H1 (cell line): ENCODE measurements at regions not wholly inside any gene's neighbourhood (a gene's known extent, or its start where the extent isn't known, plus 50 kb on each side); places are given as distances from the start of the nearest gene placed in this dataset.

Experiments
- CTCF ChIA-PET: fragments of 300-600 bp; sonication (Branson Sonifier 250); formaldehyde crosslinking; loops from one replicate; lab custom pipeline; 2021; ENCODE audit not compliant: partially characterized antibody; lab: Charles Lee
- POLR2A ChIA-PET: fragments of 300-600 bp; sonication (Branson Sonifier 250); formaldehyde crosslinking; loops from one replicate; lab custom pipeline; 2021; ENCODE audit warnings: inconsistent platforms; ENCODE audit not compliant: partially characterized antibody; lab: Charles Lee
- DNase-seq, 2 experiments: peaks; one replicate each; pipeline versions ENCODE4 v3.0.0 to v3.0.0-alpha.2; 2010 to 2022; ENCODE audit warnings: low spot score in 2 of 2, low read depth in 1 of 2, mixed read lengths in 1 of 2
- FAIRE-seq: peaks from 2 replicates; lab custom pipeline; 2011; peaks lifted over from hg19 to GRCh38; lab: Jason Lieb, UNC
- H2AFZ ChIP-seq: 2 replicates; pipeline ENCODE4 v1.8.1; 2012; ENCODE audit warnings: low read length, inconsistent platforms
- H2AK5ac ChIP-seq: 2 replicates; pipeline ENCODE4 v1.6.1; 2013; ENCODE audit warnings: low read depth, low read length
- H2BK120ac ChIP-seq: replicated peaks from 2 replicates; pipeline ENCODE3; 2013; ENCODE audit warnings: low read depth, low read length, inconsistent platforms
- H2BK12ac ChIP-seq: 2 replicates; pipeline ENCODE4 v1.6.1; 2013; ENCODE audit warnings: low read depth, low read length
- H2BK15ac ChIP-seq: 2 replicates; pipeline ENCODE4 v1.6.1; 2013; ENCODE audit warnings: low read length
- H2BK20ac ChIP-seq: 2 replicates; pipeline ENCODE4 v1.6.1; 2013; ENCODE audit warnings: low read length
- H2BK5ac ChIP-seq: 2 replicates; pipeline ENCODE4 v1.6.1; 2013; ENCODE audit warnings: low read depth, low read length
- H3K14ac ChIP-seq: 2 replicates; pipeline ENCODE4 v1.6.1; 2013; ENCODE audit warnings: inconsistent platforms; ENCODE audit not compliant: insufficient read length
- H3K18ac ChIP-seq: 2 replicates; pipeline ENCODE4 v1.6.1; 2013; ENCODE audit warnings: low read length; ENCODE audit errors: extremely low read depth
- H3K23ac ChIP-seq: 2 replicates; pipeline ENCODE4 v1.6.1; 2013; ENCODE audit warnings: inconsistent platforms; ENCODE audit not compliant: insufficient read length
- H3K23me2 ChIP-seq: 2 replicates; pipeline ENCODE4 v1.6.1; 2013; ENCODE audit warnings: low read depth, low read length
- H3K27ac ChIP-seq: 2 replicates; pipeline ENCODE4 v1.6.1; 2011; ENCODE audit warnings: low read depth, low read length, inconsistent platforms
- H3K27me3 ChIP-seq, 4 experiments: replicated peaks in 1 of 4; 1 replicate in 1 of 4; 2 replicates in 3 of 4; pipeline versions ENCODE4 v1.6.1 to v1.8.1; 2011 to 2013; ENCODE audit warnings: low read length in 3 of 4, mild to moderate bottlenecking in 3 of 4, inconsistent platforms in 2 of 4, mixed read lengths in 2 of 4, moderate library complexity in 1 of 4; ENCODE audit not compliant: control insufficient read depth in 3 of 4, insufficient read depth in 3 of 4; ENCODE audit errors: extremely low read depth in 1 of 4
- H3K36me3 ChIP-seq, 4 experiments: 2 replicates each; pipeline versions ENCODE4 v1.6.1 to v1.8.1; 2011 to 2013; ENCODE audit warnings: mild to moderate bottlenecking in 4 of 4, low read length in 3 of 4, moderate library complexity in 2 of 4, control low read depth in 1 of 4, inconsistent platforms in 1 of 4; ENCODE audit not compliant: insufficient read depth in 4 of 4, control insufficient read depth in 2 of 4
- H3K4ac ChIP-seq: replicated peaks from 2 replicates; pipeline ENCODE3; 2013; ENCODE audit warnings: low read length, low read depth, mixed read lengths, inconsistent platforms; ENCODE audit not compliant: insufficient read length
- H3K4me1 ChIP-seq, 4 experiments: replicated peaks in 1 of 4; 1 replicate in 1 of 4; 2 replicates in 3 of 4; pipeline versions ENCODE4 v1.6.1 to v1.8.1; 2011 to 2013; ENCODE audit warnings: low read length in 3 of 4, inconsistent platforms in 2 of 4, mixed read lengths in 1 of 4; ENCODE audit not compliant: insufficient read depth in 4 of 4, control insufficient read depth in 3 of 4
- H3K4me2 ChIP-seq, 2 experiments: 2 replicates each; pipeline versions ENCODE4 v1.6.1 to v1.8.1; 2011 to 2013; ENCODE audit warnings: low read depth in 2 of 2, low read length in 2 of 2, control low read depth in 1 of 2, inconsistent platforms in 1 of 2, mild to moderate bottlenecking in 1 of 2; ENCODE audit not compliant: insufficient read depth in 1 of 2
- H3K4me3 ChIP-seq, 4 experiments: fragments of 200-600, 300-600 bp in 1 of 4; sonication (generic), shearing (Covaris generic), sonication (Bioruptor Twin) in 1 of 4; 2 replicates each; pipeline versions ENCODE4 v1.5.1 to v1.8.1; 2011 to 2016; ENCODE audit warnings: low read length in 4 of 4, low read depth in 3 of 4, control low read depth in 2 of 4, inconsistent platforms in 2 of 4, mild to moderate bottlenecking in 2 of 4, mixed read lengths in 1 of 4, moderate library complexity in 1 of 4; ENCODE audit not compliant: insufficient read depth in 2 of 4; ENCODE audit errors: extremely low read depth in 1 of 4
- H3K56ac ChIP-seq: replicated peaks from 2 replicates; pipeline ENCODE3; 2013; ENCODE audit warnings: low read depth, mild to moderate bottlenecking, mixed read lengths, low read length, inconsistent platforms; ENCODE audit not compliant: insufficient read length
- H3K79me1 ChIP-seq: 2 replicates; pipeline ENCODE4 v1.6.1; 2013; ENCODE audit warnings: low read depth, low read length, control low read depth
- H3K79me2 ChIP-seq, 2 experiments: 2 replicates each; pipeline versions ENCODE4 v1.6.1 to v1.8.1; 2012 to 2013; ENCODE audit warnings: low read length in 2 of 2, mild to moderate bottlenecking in 2 of 2, inconsistent platforms in 1 of 2; ENCODE audit not compliant: insufficient read depth in 2 of 2, control insufficient read depth in 1 of 2
- H3K9ac ChIP-seq, 4 experiments: replicated peaks in 1 of 4; 1 replicate in 1 of 4; 2 replicates in 3 of 4; pipeline versions ENCODE4 v1.6.1 to v1.8.1; 2011 to 2013; ENCODE audit warnings: low read depth in 3 of 4, low read length in 3 of 4, control low read depth in 2 of 4, mild to moderate bottlenecking in 2 of 4, moderate library complexity in 2 of 4, inconsistent platforms in 1 of 4; ENCODE audit errors: extremely low read depth in 1 of 4
- H3K9me3 ChIP-seq, 2 experiments: 2 replicates each; pipeline versions ENCODE4 v1.6.1 to v1.8.1; 2012 to 2013; ENCODE audit warnings: mild to moderate bottlenecking in 2 of 2, moderate library complexity in 2 of 2, control low read depth in 1 of 2, inconsistent platforms in 1 of 2, low read depth in 1 of 2, low read length in 1 of 2, mixed read lengths in 1 of 2; ENCODE audit not compliant: insufficient read depth in 2 of 2
- H4K20me1 ChIP-seq, 2 experiments: replicated peaks in 1 of 2; 2 replicates each; pipeline versions ENCODE3 to v1.8.1; 2011 to 2013; ENCODE audit warnings: inconsistent platforms in 2 of 2, low read length in 2 of 2, mild to moderate bottlenecking in 1 of 2; ENCODE audit not compliant: insufficient read depth in 2 of 2, control insufficient read depth in 1 of 2
- H4K5ac ChIP-seq: 2 replicates; pipeline ENCODE4 v1.6.1; 2013; ENCODE audit warnings: low read length, low read depth, mixed read lengths, inconsistent platforms; ENCODE audit not compliant: insufficient read length
- H4K8ac ChIP-seq: 2 replicates; pipeline ENCODE4 v1.8.0; 2013; ENCODE audit warnings: mild to moderate bottlenecking, moderate library complexity, low read length, inconsistent platforms; ENCODE audit not compliant: insufficient read depth; ENCODE audit errors: extremely low read depth
- H4K91ac ChIP-seq: replicated peaks from 2 replicates; pipeline ENCODE3; 2013; ENCODE audit warnings: low read length, mixed read lengths, inconsistent platforms; ENCODE audit not compliant: insufficient read length
- BRCA1 ChIP-seq: IDR thresholded peaks from 2 replicates; pipeline ENCODE4 v1.6.1; 2012; ENCODE audit warnings: low read depth, low read length, improper control_type of control experiment
- CBX5 ChIP-seq: fragments of 300-800, 300-1000 bp; sonication (generic); IDR thresholded peaks from 2 replicates; pipeline ENCODE4 v1.7.1; 2016; ENCODE audit warnings: antibody characterized with exemption, low read length, low read depth
- CBX8 ChIP-seq: fragments of 300-800, 300-1000 bp; sonication (generic); IDR thresholded peaks from 2 replicates; pipeline ENCODE4 v1.7.1; 2016; ENCODE audit warnings: low read depth, low read length, borderline replicate concordance
- CREB1 ChIP-seq: IDR thresholded peaks from 2 replicates; pipeline ENCODE4 v1.6.1; 2012; ENCODE audit warnings: inconsistent platforms
- E2F6 ChIP-seq: IDR thresholded peaks from 2 replicates; pipeline ENCODE4 v1.6.1; 2012; ENCODE audit warnings: inconsistent platforms
- EZH2 ChIP-seq: fragments of 200-600 bp; sonication (generic); IDR thresholded peaks from 2 replicates; pipeline ENCODE4 v1.7.1; 2012; ENCODE audit warnings: low read depth, mild to moderate bottlenecking, moderate library complexity, low read length, inconsistent platforms; ENCODE audit not compliant: severe bottlenecking
- MAFK ChIP-seq: IDR thresholded peaks from 2 replicates; pipeline ENCODE4 v1.6.1; 2012; ENCODE audit warnings: low read depth, mild to moderate bottlenecking, improper control_type of control experiment, low read length
- POU5F1 ChIP-seq: IDR thresholded peaks from 2 replicates; pipeline ENCODE4 v1.6.1; 2011; ENCODE audit warnings: low read depth, mild to moderate bottlenecking, low read length, moderate library complexity
- RFX5 ChIP-seq: IDR thresholded peaks from 2 replicates; pipeline ENCODE4 v1.6.1; 2011; ENCODE audit warnings: low read depth, low read length, improper control_type of control experiment, borderline replicate concordance
- SIRT6 ChIP-seq: IDR thresholded peaks from one replicate; pipeline ENCODE4 v1.7.1; 2012; ENCODE audit warnings: low read length, inconsistent platforms
- SP4 ChIP-seq: IDR thresholded peaks from 2 replicates; pipeline ENCODE4 v1.6.1; 2012; ENCODE audit warnings: low read length, inconsistent platforms
- ZNF274 ChIP-seq: IDR thresholded peaks from 2 replicates; pipeline ENCODE4 v1.7.0; 2012; ENCODE audit warnings: low read length, borderline replicate concordance; ENCODE audit errors: extremely low read depth
- WGBS, 2 experiments: shearing (Covaris generic) in 1 of 2; methylation state at CpG; one replicate each; pipeline versions ENCODE4 v1.1.6 to v1.1.7; 2013 to 2015; ENCODE audit warnings: low lambda C conversion rate in 2 of 2, mixed read lengths in 2 of 2, inconsistent platforms in 1 of 2, low coverage in 1 of 2, missing lambda C conversion rate in 1 of 2; ENCODE audit not compliant: insufficient replicate concordance in 2 of 2, insufficient coverage in 1 of 2, insufficient read length in 1 of 2; ENCODE audit errors: extremely low coverage in 1 of 2, missing lambda C conversion rate in 1 of 2; 5-methylcytosine and 5-hydroxymethylcytosine counted together

GRCh38 chr3:6179761-6180160, 681.2 kb upstream of the GRM7 start:
- Histone ChIP-seq H3K18ac (no peak overlapping the region), H2BK20ac (no peak overlapping the region), H2BK12ac (no peak overlapping the region), H4K91ac (no peak overlapping the region), H2BK5ac (no peak overlapping the region), H3K4me3 (no peak overlapping the region), H2BK120ac (no peak overlapping the region), H4K20me1 (no peaks in the 10 kb centered on the region), H3K23me2 (no peaks in the 10 kb centered on the region), H2AK5ac (no peak overlapping the region), H4K5ac (no peak overlapping the region), H3K4me2 (no peak overlapping the region), H3K9me3 (no peaks in the 10 kb centered on the region), H3K4ac (no peak overlapping the region), H3K79me1 (no peaks in the 10 kb centered on the region), H4K8ac (no peak overlapping the region), H3K27me3 (no peaks in the 10 kb centered on the region), H3K14ac (no peak overlapping the region), H3K23ac (no peak overlapping the region), H2BK15ac (no peak overlapping the region), H3K4me1 (peaks cover 0 to 1% (median 0%) of the 10 kb centered on the region in 4 experiments; a peak in 2 of 7 replicates), H3K27ac (no peak overlapping the region), H3K79me2 (no peaks in the 10 kb centered on the region), H3K56ac (no peak overlapping the region), H3K9ac (no peak overlapping the region), H2AFZ (no peak overlapping the region), H3K36me3 (no peaks in the 10 kb centered on the region)
- ChIA-PET POLR2A (no interaction called here), CTCF (no interaction called here)
- no peak for FAIRE-seq
- 94% methylated on average over 3 of the region's 3 CpGs; no CpG with 5 or more reads in 1 of the 2 experiments for WGBS, 2 experiments
- no peak for TF ChIP-seq POU5F1
- TF ChIP-seq SIRT6: no peak
- TF ChIP-seq EZH2: no peak
- TF ChIP-seq ZNF274: no peak
- no peak for TF ChIP-seq CREB1
- no peak for TF ChIP-seq E2F6
- no peak for TF ChIP-seq CBX8
- TF ChIP-seq CBX5: no peak
- no peak for TF ChIP-seq RFX5
- no peak for TF ChIP-seq MAFK
- TF ChIP-seq BRCA1: no peak
- TF ChIP-seq SP4: no peak
- no peak for DNase-seq
